ENCODE measurements at regions not wholly inside any gene's neighbourhood (a gene's known extent, or its start where the extent isn't known, plus 50 kb on each side); places are given as distances from the start of the nearest gene placed in this dataset.

GRCh38 chr4:184932343-184932742 lies 85.9 kb upstream of the HELT start:
- TF ChIP-seq CTCF (IDR thresholded peaks at IDR 0.05): no peak
- no peak for TF ChIP-seq POLR2A (IDR thresholded peaks at IDR 0.05)
